Gastrocnemius medialis (tissue), 4 donors: ENCODE measurements at regions not wholly inside any gene's neighbourhood (a gene's known extent, or its start where the extent isn't known, plus 50 kb on each side); places are given as distances from the start of the nearest gene placed in this dataset.

Experiments used
- CTCF ChIP-seq, 5 experiments: fragments of 450-650 bp in 3 of 5; fragments of 200-600 bp in 2 of 5; sonication (generic) in 2 of 5; IDR thresholded peaks in 4 of 5; conservative IDR thresholded peaks in 1 of 5; 1 replicate in 4 of 5; 2 replicates in 1 of 5; pipeline ENCODE4 v1.5.1; 2016 to 2019; ENCODE audit warnings: antibody characterized with exemption in 5 of 5, mild to moderate bottlenecking in 3 of 5, moderate library complexity in 3 of 5
- POLR2A ChIP-seq, 2 donors: fragments of 450-650 bp; IDR thresholded peaks; one replicate each; pipeline ENCODE4 v1.6.1; 2017; ENCODE audit warnings: antibody characterized with exemption in 2 of 2, mild to moderate bottlenecking in 2 of 2, moderate library complexity in 2 of 2

GRCh38 chr20:56911946-56912345 lies 282.8 kb downstream of the TFAP2C start:
- TF ChIP-seq CTCF (IDR thresholded peaks at IDR 0.05 in 4 of 5, conservative IDR thresholded peaks at IDR 0.05 in 1 of 5): no peak
- TF ChIP-seq POLR2A (IDR thresholded peaks at IDR 0.05): no peak
